IMR-90 (cell line): ENCODE measurements at regions not wholly inside any gene's neighbourhood (a gene's known extent, or its start where the extent isn't known, plus 50 kb on each side); places are given as distances from the start of the nearest gene placed in this dataset.

Experiments
- ATAC-seq: fragments of 200-7000 bp; cut with Tn5 transposase; 2 replicates; pipeline ENCODE4 v1.9.1; 2020; ENCODE audit warnings: low read depth, mild to moderate bottlenecking, moderate library complexity
- BruUV-seq: library from RNA; stranded (reverse); fragments of 400-500 nt; replicated peaks from 2 replicates; lab custom pipeline; 2021; lab: Mats Ljungman, UMichigan
- CTCF ChIA-PET: fragments of 300-600 bp; formaldehyde crosslinking; extraction: SDS; loops from one replicate; lab custom pipeline; 2021; ENCODE audit warnings: antibody characterized with exemption; lab: Yijun Ruan, JAX
- POLR2A ChIA-PET: fragments of 300-600 bp; sonication (Branson Sonifier 250); formaldehyde crosslinking; loops from one replicate; lab custom pipeline; 2022; ENCODE audit warnings: antibody characterized with exemption; ENCODE audit not compliant: unreplicated experiment; lab: Charles Lee
- DNase-seq: peaks from one replicate; pipeline ENCODE4 v3.0.0; 2013
- H2AFZ ChIP-seq: replicated peaks from 2 replicates; pipeline ENCODE3; 2013; ENCODE audit warnings: low read length, mild to moderate bottlenecking; ENCODE audit not compliant: poor library complexity
- H2AK5ac ChIP-seq: 2 replicates; pipeline ENCODE4 v1.6.1; 2013; ENCODE audit warnings: low read depth, low read length, inconsistent platforms
- H2AK9ac ChIP-seq: replicated peaks from 2 replicates; pipeline ENCODE3; 2013; ENCODE audit warnings: mild to moderate bottlenecking, low read depth, low read length, moderate library complexity; ENCODE audit not compliant: poor library complexity
- H2BK120ac ChIP-seq: 2 replicates; pipeline ENCODE4 v1.6.1; 2013; ENCODE audit warnings: low read depth, low read length, inconsistent platforms
- H2BK15ac ChIP-seq: 3 replicates; pipeline ENCODE4 v1.6.1; 2013; ENCODE audit warnings: low read depth, low read length, inconsistent platforms
- H2BK20ac ChIP-seq: 2 replicates; pipeline ENCODE4 v1.6.1; 2013; ENCODE audit warnings: low read depth, mild to moderate bottlenecking, inconsistent platforms, low read length, moderate library complexity
- H2BK5ac ChIP-seq: 2 replicates; pipeline ENCODE4 v1.6.1; 2013; ENCODE audit warnings: mild to moderate bottlenecking, low read depth, low read length, inconsistent platforms; ENCODE audit not compliant: poor library complexity, severe bottlenecking
- H3K14ac ChIP-seq: replicated peaks from 2 replicates; pipeline ENCODE4 v1.6.1; 2013; ENCODE audit warnings: low read depth, low read length, inconsistent platforms
- H3K18ac ChIP-seq: 2 replicates; pipeline ENCODE4 v1.6.1; 2013; ENCODE audit warnings: low read depth, low read length, control low read depth
- H3K23ac ChIP-seq: 2 replicates; pipeline ENCODE4 v1.6.1; 2013; ENCODE audit warnings: low read depth, low read length, inconsistent platforms
- H3K27ac ChIP-seq: 2 replicates; pipeline ENCODE4 v1.5.1; 2013; ENCODE audit warnings: mild to moderate bottlenecking, control low read depth, low read length; ENCODE audit not compliant: insufficient read depth
- H3K27me3 ChIP-seq: 2 replicates; pipeline ENCODE4 v1.6.1; 2013; ENCODE audit warnings: low read length; ENCODE audit not compliant: control insufficient read depth, insufficient read depth
- H3K36me3 ChIP-seq: 2 replicates; pipeline ENCODE4 v1.6.1; 2013; ENCODE audit warnings: low read length, mixed read lengths; ENCODE audit not compliant: control insufficient read depth, insufficient read depth
- H3K4ac ChIP-seq: 2 replicates; pipeline ENCODE4 v1.6.1; 2013; ENCODE audit warnings: low read depth, low read length, inconsistent platforms
- H3K4me1 ChIP-seq: 2 replicates; pipeline ENCODE4 v1.6.1; 2013; ENCODE audit warnings: low read length, mixed read lengths; ENCODE audit not compliant: control insufficient read depth, insufficient read depth
- H3K4me2 ChIP-seq: 2 replicates; pipeline ENCODE4 v1.6.1; 2013; ENCODE audit warnings: low read depth, mild to moderate bottlenecking, control low read depth, low read length, moderate library complexity
- H3K4me3 ChIP-seq: 2 replicates; pipeline ENCODE4 v1.5.1; 2013; ENCODE audit warnings: low read depth, mild to moderate bottlenecking, control low read depth, low read length, moderate library complexity; ENCODE audit not compliant: insufficient read depth
- H3K56ac ChIP-seq: 2 replicates; pipeline ENCODE4 v1.6.1; 2013; ENCODE audit warnings: low read length, inconsistent platforms; ENCODE audit not compliant: insufficient read depth; ENCODE audit errors: extremely low read depth
- H3K79me1 ChIP-seq, 2 experiments: 2 replicates each; pipeline ENCODE4 v1.6.1; 2013; ENCODE audit warnings: low read length in 2 of 2, inconsistent platforms in 1 of 2, low read depth in 1 of 2
- H3K9ac ChIP-seq: 2 replicates; pipeline ENCODE4 v1.6.1; 2013; ENCODE audit warnings: low read depth, low read length, control low read depth
- H3K9me1 ChIP-seq: 2 replicates; pipeline ENCODE4 v1.6.1; 2013; ENCODE audit warnings: low read length, inconsistent platforms; ENCODE audit not compliant: insufficient read depth
- H3K9me3 ChIP-seq: 2 replicates; pipeline ENCODE4 v1.6.1; 2013; ENCODE audit warnings: low read length; ENCODE audit not compliant: control insufficient read depth, insufficient read depth
- H4K20me1 ChIP-seq: 2 replicates; pipeline ENCODE4 v1.6.1; 2013; ENCODE audit warnings: low read length, inconsistent platforms; ENCODE audit not compliant: insufficient read depth
- H4K5ac ChIP-seq: 2 replicates; pipeline ENCODE4 v1.6.1; 2013; ENCODE audit warnings: mild to moderate bottlenecking, low read depth, low read length, control low read depth
- H4K8ac ChIP-seq, 2 experiments: 2 replicates each; pipeline ENCODE4 v1.6.1; 2013; ENCODE audit warnings: low read depth in 2 of 2, low read length in 2 of 2, control low read depth in 1 of 2, inconsistent platforms in 1 of 2
- H4K91ac ChIP-seq: 2 replicates; pipeline ENCODE4 v1.6.1; 2013; ENCODE audit warnings: low read depth, low read length, inconsistent platforms; ENCODE audit not compliant: insufficient read depth
- CEBPB ChIP-seq: IDR thresholded peaks from 2 replicates; pipeline ENCODE4 v1.6.1; 2012; ENCODE audit warnings: low read depth, low read length, improper control_type of control experiment
- CHD1 ChIP-seq: IDR thresholded peaks from 2 replicates; pipeline ENCODE4 v1.6.1; 2012; ENCODE audit warnings: low read depth, low read length, improper control_type of control experiment
- CTCF ChIP-seq: conservative IDR thresholded peaks from 2 replicates; pipeline ENCODE4 v1.5.1; 2012; ENCODE audit warnings: mild to moderate bottlenecking, low read depth, low read length, improper control_type of control experiment
- ELK1 ChIP-seq: fragments of 150-350 bp; IDR thresholded peaks from 2 replicates; pipeline ENCODE4 v1.6.1; 2016; ENCODE audit warnings: low read depth, mild to moderate bottlenecking, low read length, moderate library complexity, borderline replicate concordance
- FOS ChIP-seq: fragments of 150-350 bp; IDR thresholded peaks from 2 replicates; pipeline ENCODE4 v1.6.1; 2016; ENCODE audit warnings: low read depth, low read length
- MAZ ChIP-seq: IDR thresholded peaks from 2 replicates; pipeline ENCODE4 v1.6.1; 2012; ENCODE audit warnings: low read depth, mild to moderate bottlenecking, low read length, improper control_type of control experiment, moderate library complexity, borderline replicate concordance
- MXI1 ChIP-seq: IDR thresholded peaks from 2 replicates; pipeline ENCODE4 v1.6.1; 2012; ENCODE audit warnings: low read depth, mild to moderate bottlenecking, low read length, moderate library complexity, borderline replicate concordance
- RCOR1 ChIP-seq: IDR thresholded peaks from 2 replicates; pipeline ENCODE4 v1.6.1; 2012; ENCODE audit warnings: mild to moderate bottlenecking, low read length, improper control_type of control experiment; ENCODE audit not compliant: insufficient replicate concordance
- RFX5 ChIP-seq: IDR thresholded peaks from 2 replicates; pipeline ENCODE4 v1.8.0; 2012; ENCODE audit warnings: low read depth, mild to moderate bottlenecking, low read length, moderate library complexity
- SMC3 ChIP-seq: fragments of 150-350 bp; IDR thresholded peaks from 2 replicates; pipeline ENCODE4 v1.6.1; 2016; ENCODE audit warnings: low read depth, mild to moderate bottlenecking, antibody characterized with exemption, low read length, moderate library complexity
- WGBS, 2 experiments: methylation state at CpG; one replicate each; pipeline versions ENCODE4 v1.1.5 to v1.1.7; 2013; ENCODE audit warnings: missing lambda C conversion rate in 2 of 2; ENCODE audit not compliant: insufficient read length in 1 of 2; ENCODE audit errors: extremely low coverage in 2 of 2; 5-methylcytosine and 5-hydroxymethylcytosine counted together
- dilution Hi-C: fragments of 300-500 bp; cut with HindIII; formaldehyde crosslinking; loops from one replicate; pipeline ENCODE4 v1.14.3; 2018; ENCODE audit warnings: low sequenced_read_pairs; ENCODE audit not compliant: unreplicated experiment
- in situ Hi-C: fragments of 300-500 bp; cut with MboI; formaldehyde crosslinking; loops from 3 replicates; pipeline ENCODE4 v1.14.3; 2019; ENCODE audit warnings: low sequenced_read_pairs, inconsistent platforms, mixed read lengths
- intact Hi-C: fragments of 100-400 bp; cut with micrococcal nuclease; formaldehyde crosslinking; loops from 2 replicates; pipeline ENCODE4 v1.10.0; 2022

- no peak overlapping the region for H2BK20ac ChIP-seq
- in situ Hi-C loops (no loop called here), dilution Hi-C loops (no loop called here), intact Hi-C loops (no loop called here)
- no peak overlapping the region for H3K23ac ChIP-seq
- H2BK120ac ChIP-seq = no peak overlapping the region
- DNase-seq = no peak
- peaks cover 2 to 10% of the 10 kb centered on the region in 2 experiments; a peak in 2 of 4 replicates for H3K79me1 ChIP-seq
- no peak for ATAC-seq
- no peak overlapping the region for H3K4ac ChIP-seq
- no peak overlapping the region for H3K18ac ChIP-seq
- H4K20me1 ChIP-seq = no peaks in the 10 kb centered on the region
- H4K91ac ChIP-seq = 0 out of 2 replicates have a peak overlapping the region, but pooled peaks have one; percentile 21
- no peak overlapping the region for H3K9ac ChIP-seq
- H4K5ac ChIP-seq = no peak overlapping the region
- H2BK5ac ChIP-seq = no peak overlapping the region
- no peak overlapping the region for H3K14ac ChIP-seq
- H3K4me3 ChIP-seq = no peak overlapping the region
- TF ChIP-seq CTCF (no peak), SMC3 (no peak), FOS (no peak), ELK1 (no peak), CEBPB (no peak), RFX5 (no peak), MXI1 (no peak), RCOR1 (no peak), MAZ (no peak), CHD1 (no peak)
- BruUV-seq = no TSS peak
- no peak overlapping the region for H4K8ac ChIP-seq
- H2AFZ ChIP-seq = no peak overlapping the region
- H3K36me3 ChIP-seq = no peaks in the 10 kb centered on the region
- no peak overlapping the region for H3K27ac ChIP-seq
- WGBS, 2 experiments = no CpG with 5 or more reads among the region's 3 CpGs
- H3K4me2 ChIP-seq = no peak overlapping the region
- H3K27me3 ChIP-seq = no peaks in the 10 kb centered on the region
- H2AK9ac ChIP-seq = no peak overlapping the region
- H3K9me3 ChIP-seq = no peaks in the 10 kb centered on the region
- H3K9me1 ChIP-seq = peaks cover 17% of the 10 kb centered on the region
- ChIA-PET POLR2A (no interaction called here), CTCF (no interaction called here)
- no peak overlapping the region for H2BK15ac ChIP-seq
- H3K56ac ChIP-seq = no peak overlapping the region
- H2AK5ac ChIP-seq = no peak overlapping the region
- peaks cover 14% of the 10 kb centered on the region for H3K4me1 ChIP-seq
These were observed 59.2 kb upstream of the SPRY4 start for GRCh38 chr5:142384014-142384413.
